Stimulated activated CD8-positive, alpha-beta memory T cell treated with anti-CD3 and anti-CD28 coated beads, Interleukin-4, amount 100 ng/mL, for 1 hour (primary cell): ENCODE measurements at regions not wholly inside any gene's neighbourhood (a gene's known extent, or its start where the extent isn't known, plus 50 kb on each side); places are given as distances from the start of the nearest gene placed in this dataset.
"Not testable (repeated sequence)": the region's sequence is repeated elsewhere in the genome, so short reads cannot be mapped to it uniquely, and the experiment has no call there.

Experiments
- DNase-seq, 2 donors: peaks; one replicate each; pipeline ENCODE4 v3.0.0-alpha.2; 2020; ENCODE audit warnings: low read depth in 2 of 2, low spot score in 1 of 2

DNA sequence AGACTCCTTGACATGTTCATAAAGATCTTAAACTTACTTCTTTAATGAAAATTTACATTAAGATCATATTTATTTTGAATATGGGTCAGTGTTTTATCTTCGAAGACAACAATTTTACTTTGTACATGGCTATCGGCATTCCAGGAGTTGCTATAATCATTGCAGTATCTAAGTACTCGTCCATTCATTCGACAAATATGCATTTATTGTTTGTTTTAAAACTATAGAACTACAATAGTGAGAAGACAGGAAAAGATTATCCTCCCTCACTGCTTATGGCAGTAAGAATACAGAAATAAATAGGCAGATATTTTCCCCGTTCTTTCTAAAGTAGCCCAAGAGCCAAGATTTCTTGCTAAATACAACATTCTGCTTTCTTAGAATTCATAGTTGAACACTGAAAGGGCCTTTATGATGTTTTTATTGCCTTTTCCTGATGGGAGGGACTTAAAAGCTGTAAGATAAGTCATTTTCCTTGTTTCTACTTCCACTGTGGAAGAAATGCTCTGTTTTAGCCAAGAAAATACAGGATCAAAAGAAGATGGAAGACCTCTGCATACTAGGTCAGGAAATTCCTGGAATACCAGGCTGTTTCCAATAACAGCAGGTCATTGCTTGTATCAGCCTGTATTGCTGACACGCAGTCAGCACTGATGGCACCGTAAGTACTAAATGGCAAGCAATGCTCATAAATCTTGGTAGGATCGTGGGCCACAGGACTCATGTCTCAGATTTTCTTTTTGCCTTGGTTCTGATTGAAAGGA lies 521.0 kb upstream of the ATP2B1 start:
- DNase-seq, result no peak

DNA sequence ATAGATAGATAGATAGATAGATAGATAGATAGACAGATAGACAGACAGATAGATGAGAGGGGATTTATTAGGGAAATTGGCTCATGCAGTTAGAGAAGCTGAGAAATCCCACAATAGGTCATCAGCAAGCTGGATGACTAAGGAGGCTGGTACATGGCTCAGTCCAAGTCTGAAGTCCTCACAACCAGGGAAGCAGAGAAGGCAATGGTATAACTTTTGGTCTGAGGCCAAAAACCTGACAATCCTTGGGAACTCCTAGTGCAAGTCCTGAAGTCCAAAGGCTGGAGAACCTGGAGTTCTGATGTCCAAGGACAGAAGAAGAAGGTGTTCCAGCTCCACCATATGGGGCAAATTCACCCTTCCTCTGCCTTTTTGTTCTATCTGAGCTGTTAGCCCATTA lies 517.6 kb upstream of the ATP2B1 start:
- no peak for DNase-seq

DNA sequence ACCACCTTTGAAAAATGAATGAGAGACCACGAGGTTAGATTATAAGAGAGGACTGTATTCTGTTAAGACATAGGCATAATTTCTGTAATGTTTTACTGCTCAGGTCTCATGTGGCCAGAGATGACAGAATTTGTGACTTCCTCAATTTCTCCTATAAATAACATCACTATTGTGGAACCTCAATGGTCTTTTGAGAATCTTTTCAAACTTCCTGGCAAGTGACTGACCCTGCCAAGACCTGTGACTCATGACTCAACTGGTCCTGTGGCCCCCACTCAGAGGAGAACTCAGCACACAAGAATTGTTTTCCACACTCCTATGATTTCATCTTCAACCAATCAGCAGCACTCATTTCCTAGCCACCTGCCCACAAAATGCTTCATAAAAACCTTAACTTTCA lies 508.2 kb upstream of the ATP2B1 start:
- no peak for DNase-seq

DNA sequence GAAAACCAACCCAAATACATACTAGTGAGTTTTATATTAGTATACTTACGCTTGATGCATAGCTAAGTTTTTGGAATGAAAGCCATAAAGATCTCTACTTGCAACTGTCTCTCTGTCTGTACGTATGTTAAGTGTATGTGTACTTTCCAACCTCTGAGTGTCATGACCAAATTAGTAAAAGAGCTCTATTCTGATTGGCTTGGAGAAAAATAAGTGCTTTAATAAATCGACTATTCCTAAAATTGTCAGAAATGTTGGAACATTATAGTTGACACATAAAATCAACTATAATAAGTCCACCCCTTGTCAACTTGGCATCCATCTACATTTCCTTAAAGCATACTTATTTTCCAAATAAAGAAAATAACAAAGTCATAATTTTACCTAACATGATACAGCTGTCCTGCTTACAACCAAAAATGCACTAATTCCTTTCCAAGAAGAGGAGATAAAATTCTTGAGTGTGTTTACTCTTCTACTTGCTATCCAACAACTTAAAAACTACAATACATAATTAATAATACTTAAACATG lies 507.4 kb upstream of the ATP2B1 start:
- DNase-seq, result no peak

DNA sequence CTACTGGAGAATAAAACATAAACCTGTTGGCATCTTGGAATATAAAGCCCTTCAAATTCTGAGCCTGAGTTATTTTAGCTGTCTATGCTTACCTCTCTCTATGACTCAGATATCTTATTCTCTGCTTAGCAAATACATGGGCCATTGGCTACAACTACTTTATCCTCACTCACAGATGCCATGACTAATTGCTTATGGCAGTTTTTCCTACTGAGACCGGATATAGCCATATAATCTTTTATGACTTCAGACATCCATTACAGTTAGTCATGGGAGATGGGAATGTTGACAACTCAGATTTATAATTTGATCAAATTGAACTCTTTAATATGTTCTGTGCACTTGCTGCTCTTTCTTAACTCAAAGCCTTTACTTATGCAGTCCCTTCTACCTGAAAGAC lies 502.4 kb upstream of the ATP2B1 start:
- DNase-seq, result no peak

DNA sequence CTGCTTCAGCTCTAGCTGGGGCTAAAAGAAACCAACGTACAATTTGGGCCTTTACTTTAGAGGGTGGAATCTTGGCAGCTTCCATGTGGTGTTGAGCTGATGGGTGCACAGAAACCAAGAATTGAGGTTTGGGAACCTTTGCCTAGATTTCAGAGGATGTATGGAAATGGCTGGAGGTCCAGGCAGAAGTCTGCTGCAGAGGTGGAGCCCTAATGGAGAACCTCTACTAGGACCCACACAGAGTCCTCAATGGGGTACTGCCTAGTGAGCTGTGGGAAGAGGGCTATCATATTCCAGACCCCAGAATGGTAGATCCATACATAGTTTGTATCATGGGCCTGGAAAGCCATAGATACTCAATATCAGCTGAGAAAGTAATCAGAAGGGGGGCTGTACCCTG lies 500.4 kb upstream of the ATP2B1 start:
- DNase-seq, result no peak

DNA sequence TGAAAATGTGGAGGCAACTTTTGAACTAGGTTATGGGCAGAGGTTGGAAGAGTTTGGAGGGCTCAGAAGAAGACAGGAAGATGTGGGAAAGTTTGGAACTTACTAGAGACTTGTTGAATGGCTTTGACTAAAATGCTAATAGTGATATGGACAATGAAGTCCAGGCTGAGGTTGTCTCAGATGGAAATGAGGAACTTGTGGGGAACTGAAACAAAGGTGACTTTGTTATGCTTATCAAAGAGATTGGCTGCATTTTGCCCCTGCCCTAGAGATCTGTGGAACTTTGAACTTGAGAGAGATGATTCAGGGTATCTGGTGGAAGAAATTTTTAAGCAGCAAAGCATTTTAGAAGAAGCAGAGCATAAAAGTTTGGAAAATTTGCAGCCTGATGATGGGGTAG lies 499.7 kb upstream of the ATP2B1 start:
- DNase-seq, result not testable (repeated sequence)

DNA sequence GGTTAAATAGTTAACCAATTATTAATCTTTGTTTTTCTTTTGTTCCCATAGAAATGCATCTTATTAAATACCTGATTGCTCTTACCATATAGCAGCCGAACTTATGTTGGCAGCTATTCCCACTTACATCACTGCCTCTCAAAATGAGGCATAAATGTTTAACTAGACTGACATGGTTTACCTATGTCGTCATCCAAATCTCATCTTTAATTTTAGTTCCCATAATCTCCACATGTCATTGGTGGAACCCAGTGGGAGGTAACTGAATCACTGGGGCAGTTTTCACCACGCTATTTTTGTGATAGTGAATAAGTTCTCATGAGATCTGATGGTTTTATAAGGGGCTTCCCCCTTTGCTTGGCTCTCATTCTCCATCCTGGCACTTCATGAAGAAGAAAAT lies 499.2 kb upstream of the ATP2B1 start:
- DNase-seq, result no peak

DNA sequence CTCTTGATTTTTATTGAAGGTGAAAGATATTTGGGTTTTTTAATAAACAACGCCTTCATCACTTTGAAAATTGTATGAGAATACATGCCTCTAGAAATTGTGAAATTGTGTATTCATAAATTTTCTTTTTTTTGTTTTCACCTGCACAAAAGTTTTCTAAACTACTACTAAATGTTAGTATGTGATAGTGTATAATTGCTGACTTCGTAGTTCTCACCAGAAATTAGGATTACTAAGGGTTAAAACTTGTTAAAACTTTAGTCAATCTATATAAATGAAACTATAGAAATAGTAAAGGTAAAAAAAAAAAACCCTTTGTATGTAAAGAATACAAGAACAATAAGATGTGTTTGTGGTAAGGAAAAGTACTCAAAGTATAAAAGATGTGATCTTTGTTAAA lies 496.5 kb upstream of the ATP2B1 start:
- DNase-seq, result no peak

DNA sequence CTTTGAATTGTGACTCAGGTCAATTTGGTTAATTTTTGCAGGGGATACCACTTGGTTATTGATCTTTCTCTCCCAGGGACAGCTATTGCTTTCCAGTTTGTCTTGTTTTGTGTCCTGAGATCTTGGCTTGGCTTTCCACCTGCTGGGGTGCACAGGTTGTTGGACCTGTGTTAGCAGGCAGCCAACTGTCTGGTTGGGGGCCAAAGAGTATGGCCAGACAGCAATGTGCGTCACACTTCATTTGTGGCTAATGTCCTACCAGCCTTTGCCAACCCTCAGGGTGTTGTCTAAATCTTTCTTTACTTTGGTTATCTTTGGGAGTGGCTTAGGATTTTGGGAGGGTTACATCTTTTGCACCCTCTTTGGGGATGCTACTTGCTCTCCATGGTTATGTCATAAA lies 494.9 kb upstream of the ATP2B1 start:
- no peak for DNase-seq

DNA sequence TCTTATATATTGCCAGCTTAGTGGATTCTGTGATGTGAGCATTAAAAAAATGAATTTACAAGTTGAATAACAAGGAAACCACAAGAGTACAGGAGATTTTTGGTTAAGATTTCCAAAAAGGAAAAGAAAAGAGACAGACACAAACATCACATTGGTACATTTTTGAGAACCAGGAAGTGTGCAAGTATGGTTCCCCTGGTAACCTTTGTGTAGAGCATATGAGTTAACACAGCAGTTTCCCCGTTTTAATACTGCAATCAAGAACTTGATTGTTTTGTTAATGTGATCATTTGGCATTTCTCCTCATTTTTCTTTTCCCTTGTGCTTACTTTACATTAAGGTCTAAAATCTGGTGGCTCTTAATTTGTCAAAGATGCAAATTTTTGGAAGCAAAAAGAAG lies 490.4 kb upstream of the ATP2B1 start:
- DNase-seq, result no peak

DNA sequence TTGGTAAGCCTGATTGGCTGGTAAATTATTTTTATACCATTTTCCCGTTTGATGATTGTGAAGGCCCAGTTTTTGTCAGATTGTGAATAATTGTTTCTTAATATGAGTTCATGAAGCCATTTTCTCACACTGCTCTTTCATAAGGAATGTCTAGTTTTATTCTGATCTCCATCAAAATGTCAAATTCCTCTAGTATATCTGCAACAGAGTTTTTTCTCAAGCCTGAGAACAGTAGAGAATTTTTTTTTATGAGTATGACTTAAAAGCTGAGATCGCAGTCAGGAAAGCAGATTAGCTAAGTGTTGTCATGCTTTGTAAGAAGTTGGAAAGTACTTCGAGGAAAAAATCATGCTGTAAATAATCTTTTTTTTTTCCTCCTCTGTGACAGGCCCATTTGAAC lies 484.9 kb upstream of the ATP2B1 start:
- no peak for DNase-seq

DNA sequence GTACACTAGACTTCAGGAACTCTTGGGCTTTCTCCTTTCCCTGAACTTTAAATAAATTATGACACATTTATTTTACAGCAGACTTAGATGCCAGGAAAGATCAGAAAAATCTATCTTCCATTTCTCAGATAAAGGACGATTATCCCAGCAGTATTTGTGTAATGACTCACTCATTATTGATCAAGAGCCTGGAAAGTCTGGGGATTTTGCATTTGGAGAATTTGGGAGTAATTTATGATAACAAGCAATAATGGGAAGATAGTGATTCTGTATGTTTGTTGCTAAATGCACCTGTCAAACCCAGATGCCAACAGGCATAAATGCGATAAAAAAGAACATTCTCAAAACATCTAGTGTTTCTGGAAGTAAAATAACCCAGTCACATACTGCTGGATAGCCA lies 480.2 kb upstream of the ATP2B1 start:
- DNase-seq, result no peak

DNA sequence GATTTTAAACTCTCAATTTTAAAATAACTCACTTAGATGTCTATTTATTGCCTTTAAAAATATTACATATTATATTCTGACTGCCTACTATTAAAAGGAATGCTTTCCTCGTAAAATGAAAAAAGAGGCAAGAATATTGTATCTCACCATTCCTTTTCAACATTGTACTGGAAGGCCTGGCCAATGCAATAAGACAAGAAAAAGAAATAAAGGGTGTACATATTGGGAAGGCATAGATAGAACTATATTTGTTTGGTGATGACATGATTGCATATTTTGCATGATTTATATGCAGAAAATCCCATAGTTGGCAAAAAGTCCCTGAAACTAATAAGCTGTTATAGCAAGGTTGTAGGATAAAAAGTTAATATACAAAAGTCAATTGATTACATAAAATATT lies 474.6 kb upstream of the ATP2B1 start:
- no peak for DNase-seq

DNA sequence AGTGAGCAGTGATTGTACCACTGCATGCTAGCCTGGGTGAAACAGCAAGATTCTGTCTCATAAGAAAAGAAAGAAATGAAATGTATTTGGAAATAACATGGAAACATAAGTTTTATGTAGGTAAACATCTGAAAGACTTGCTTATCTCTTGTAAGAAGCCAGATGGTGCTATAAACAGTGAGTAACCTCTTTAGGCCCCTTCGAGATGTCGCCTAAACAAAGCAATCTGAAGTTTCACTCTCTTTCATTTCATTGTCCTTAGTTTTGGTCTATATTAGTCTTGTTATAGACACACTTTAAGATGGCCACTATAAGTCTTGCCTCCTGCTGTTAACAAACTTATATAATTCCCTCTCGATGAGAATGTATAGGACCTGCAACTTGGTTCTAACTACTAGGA lies 472.6 kb upstream of the ATP2B1 start:
- DNase-seq, result no peak

DNA sequence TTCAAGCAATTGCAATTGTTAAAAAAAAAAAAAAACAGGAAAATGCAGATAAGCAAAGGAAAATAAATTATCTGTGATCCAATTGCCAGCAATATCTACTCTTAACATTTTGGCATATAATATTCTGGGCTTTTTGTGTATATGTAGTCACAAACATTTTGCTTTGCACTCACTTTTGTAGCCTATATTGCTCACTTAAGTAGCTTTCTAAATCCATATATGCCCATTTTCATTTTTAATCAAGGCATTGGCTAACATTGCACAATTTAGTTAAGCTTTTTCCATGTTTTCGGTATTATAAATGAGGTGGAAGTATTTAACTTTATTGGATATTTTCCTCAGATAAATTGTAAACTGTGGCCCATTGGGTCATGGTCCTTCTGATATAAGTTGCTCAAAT lies 466.3 kb upstream of the ATP2B1 start:
- no peak for DNase-seq

DNA sequence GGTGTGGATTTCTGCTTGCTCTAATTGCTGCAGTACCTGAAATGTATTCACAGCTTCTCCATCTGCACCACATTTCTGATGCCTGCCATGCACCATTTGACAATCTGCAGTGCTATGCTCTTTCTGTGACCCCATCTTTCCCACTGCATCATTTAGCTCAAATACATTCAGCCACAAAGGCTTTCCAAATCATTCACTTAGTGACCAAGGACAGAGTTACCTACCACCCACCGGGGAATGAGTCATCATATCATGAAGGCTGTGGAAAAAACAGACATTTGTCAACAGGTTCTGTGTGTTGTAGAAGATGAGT lies 465.5 kb upstream of the ATP2B1 start:
- no peak for DNase-seq

DNA sequence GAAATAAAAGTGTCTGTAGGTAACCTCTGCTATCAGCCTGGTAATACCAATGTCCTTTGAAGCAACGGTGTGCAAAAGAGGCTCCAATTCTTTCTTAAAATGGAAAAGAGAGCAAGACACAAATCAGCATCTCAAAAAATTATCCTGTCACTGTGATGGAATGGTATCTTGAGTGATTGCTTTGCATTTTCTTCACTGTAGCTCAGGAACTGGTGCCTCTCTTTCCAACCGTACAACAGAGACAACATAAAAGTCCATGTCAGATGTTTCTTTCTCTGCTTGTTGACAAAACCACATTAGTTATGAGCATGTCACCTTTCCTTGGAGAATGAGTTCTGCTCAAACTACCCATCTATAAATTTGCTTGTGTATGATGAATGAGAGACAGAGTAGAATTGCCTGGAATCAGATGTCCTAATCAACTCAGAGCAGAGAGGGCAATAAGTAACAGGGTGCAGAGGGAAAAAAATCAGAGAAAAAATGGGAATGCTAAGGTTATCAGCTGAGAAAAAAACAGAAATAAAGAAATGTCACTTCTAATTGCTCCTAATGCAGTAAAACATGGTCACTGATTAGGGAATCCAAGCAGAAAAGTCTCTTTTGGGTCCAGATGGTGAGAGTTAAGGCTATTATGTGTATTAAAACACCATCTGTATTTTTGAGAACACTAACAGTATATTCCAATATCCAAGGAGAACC lies 465.0 kb upstream of the ATP2B1 start:
- no peak for DNase-seq

DNA sequence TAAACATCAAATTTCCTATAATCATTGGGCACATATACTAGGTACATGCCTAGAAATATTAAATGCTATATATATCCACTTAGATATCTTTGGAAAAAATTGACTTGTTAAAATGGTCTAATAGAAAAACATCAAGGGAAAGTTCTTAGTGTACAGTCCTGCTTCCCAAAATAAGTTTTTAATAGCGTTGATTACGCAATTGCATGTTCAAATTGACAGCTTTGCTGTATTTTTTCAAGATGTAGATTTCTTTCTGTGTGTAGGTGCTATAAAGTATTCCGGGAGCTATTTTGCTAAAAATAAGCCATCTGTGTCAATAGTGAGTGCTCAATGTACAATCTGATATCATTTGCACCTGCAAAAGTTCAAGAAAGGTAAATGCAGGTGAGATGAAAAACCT lies 463.9 kb upstream of the ATP2B1 start:
- DNase-seq, result no peak

DNA sequence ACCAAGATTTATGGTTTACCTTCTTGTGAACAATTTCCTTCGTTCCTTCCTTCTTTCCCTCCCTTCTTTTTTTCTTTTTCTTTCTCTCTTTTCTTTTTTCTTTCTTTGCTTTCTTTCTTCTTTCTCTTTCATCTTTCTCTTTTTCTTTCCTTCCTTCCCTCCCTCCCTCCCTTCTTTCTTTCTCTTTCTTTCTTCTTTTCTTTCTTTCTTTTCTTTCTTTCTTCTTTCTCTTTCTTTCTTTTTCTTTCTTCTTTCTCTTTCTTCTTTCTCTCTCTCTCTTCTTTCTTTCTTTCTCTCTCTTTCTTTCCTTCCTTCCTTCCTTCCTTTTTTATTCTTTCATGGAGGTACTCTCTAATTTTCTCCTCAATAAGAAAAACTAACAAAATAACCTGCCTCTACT lies 462.1 kb upstream of the ATP2B1 start:
- no peak for DNase-seq

DNA sequence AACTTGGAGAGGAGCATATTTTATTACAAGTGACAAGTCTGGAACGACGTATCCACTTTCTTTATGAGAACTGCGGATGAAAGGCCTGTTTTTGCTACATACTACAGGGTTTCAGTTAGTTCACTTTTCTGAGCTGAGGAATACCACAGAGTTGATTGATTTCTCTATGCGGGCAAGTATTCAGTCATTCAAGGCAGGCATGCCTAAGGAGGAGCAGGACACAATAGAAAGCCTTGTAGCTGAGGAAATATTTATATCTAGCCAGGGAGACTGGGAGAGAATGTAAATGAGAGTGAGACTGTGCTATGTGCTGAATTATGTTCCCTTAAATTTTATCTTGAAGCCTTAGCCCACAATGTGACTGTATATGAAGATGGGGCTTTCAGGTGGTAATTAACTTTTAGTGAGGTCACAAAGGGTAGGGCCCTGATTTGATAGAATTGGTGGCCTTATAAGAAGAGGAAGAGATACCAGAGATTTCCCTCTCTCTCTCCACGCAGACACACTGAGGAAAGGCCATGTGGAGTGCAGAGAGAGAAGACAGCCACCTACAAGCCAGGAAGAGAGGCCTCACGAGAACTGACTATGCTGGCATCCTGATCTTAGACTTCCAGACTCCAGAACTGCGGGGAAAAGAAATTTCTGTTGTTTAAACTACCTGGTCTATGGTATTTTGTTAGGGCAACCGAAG lies 459.0 kb upstream of the ATP2B1 start:
- no peak for DNase-seq

DNA sequence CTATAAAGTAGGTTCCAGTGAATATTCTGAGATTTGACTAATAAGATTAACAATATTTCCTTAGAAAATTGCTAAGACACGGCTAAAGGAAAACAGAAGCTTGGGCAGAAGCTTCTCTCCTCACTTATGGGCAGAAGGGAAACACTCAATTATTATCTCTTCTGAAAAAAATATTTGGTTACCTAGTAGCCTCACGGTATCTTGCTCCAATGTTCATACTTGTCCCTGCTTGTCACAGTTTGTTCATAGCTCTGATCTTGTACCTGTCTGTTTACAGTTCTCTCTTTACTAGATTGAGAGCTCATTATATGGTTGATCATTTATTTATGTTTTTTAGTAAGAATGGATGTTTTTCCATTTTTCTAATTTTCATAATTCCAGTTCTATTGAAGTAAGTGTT lies 458.0 kb upstream of the ATP2B1 start:
- no peak for DNase-seq
